AG04450 (cell line): ENCODE measurements at regions not wholly inside any gene's neighbourhood (a gene's known extent, or its start where the extent isn't known, plus 50 kb on each side); places are given as distances from the start of the nearest gene placed in this dataset.

Source experiments
- CTCF ChIA-PET: fragments of 300-600, 350-600 bp; formaldehyde crosslinking; extraction: SDS; loops from one replicate; lab custom pipeline; 2022; ENCODE audit warnings: antibody characterized with exemption, inconsistent platforms; lab: Charles Lee
- POLR2A ChIA-PET: fragments of 350-600 bp; formaldehyde crosslinking; extraction: SDS; loops from one replicate; lab custom pipeline; 2021; ENCODE audit warnings: antibody characterized with exemption, inconsistent platforms; lab: Yijun Ruan, JAX
- DNase-seq: peaks from one replicate; pipeline ENCODE4 v3.0.0-alpha.2; 2011; ENCODE audit warnings: low read depth, low spot score
- H3K27ac ChIP-seq: one replicate; pipeline ENCODE4 v1.5.1; 2012; ENCODE audit warnings: low read depth, low read length, control low read depth
- H3K27me3 ChIP-seq: one replicate; pipeline ENCODE4 v1.6.0; 2012; ENCODE audit warnings: low read length; ENCODE audit not compliant: control insufficient read depth, insufficient read depth
- H3K4me3 ChIP-seq: 2 replicates; pipeline ENCODE4 v1.5.1; 2011; ENCODE audit warnings: mild to moderate bottlenecking, low read depth, low read length, control low read depth
- H3K9me3 ChIP-seq: 2 replicates; pipeline ENCODE4 v1.5.1; 2012; ENCODE audit warnings: low read length; ENCODE audit not compliant: control insufficient read depth, insufficient read depth
- CTCF ChIP-seq: IDR thresholded peaks from 2 replicates; pipeline ENCODE4 v1.5.1; 2011; ENCODE audit warnings: low read depth, low read length, control low read depth, inconsistent platforms

GRCh38 chr2:8133363-8133762 lies 548.5 kb upstream of the ID2 start:
- no peak overlapping the region for H3K4me3 ChIP-seq
- POLR2A ChIA-PET: no interaction called here
- CTCF ChIA-PET: interaction anchor here (0.5 kb wide), 1 partner anchor 930 kb away, joined by 3 read pairs; no protein-coding TSS in a partner anchor
- no peak for DNase-seq
- no peaks in the 10 kb centered on the region; the same call in 1 of the 2 replicates for H3K9me3 ChIP-seq
- H3K27me3 ChIP-seq: no peaks in the 10 kb centered on the region
- TF ChIP-seq CTCF: no peak
- no peak overlapping the region for H3K27ac ChIP-seq

- ChIA-PET POLR2A (no interaction called here), CTCF (no interaction called here)
- Histone ChIP-seq H3K4me3 (no peak overlapping the region), H3K27me3 (no peaks in the 10 kb centered on the region), H3K27ac (no peak overlapping the region), H3K9me3 (no peaks in the 10 kb centered on the region; the same call in 1 of the 2 replicates)
- no peak for TF ChIP-seq CTCF
- DNase-seq: no peak
Observed at GRCh38 chr2:8133913-8134472, 547.9 kb upstream of the ID2 start.

- CTCF ChIA-PET: no interaction called here
- H3K9me3 ChIP-seq: no peaks in the 10 kb centered on the region; the same call in 1 of the 2 replicates
- H3K4me3 ChIP-seq: no peak overlapping the region
- TF ChIP-seq CTCF: no peak
- no peak for DNase-seq
- POLR2A ChIA-PET: no interaction called here
- H3K27me3 ChIP-seq: no peaks in the 10 kb centered on the region
- H3K27ac ChIP-seq: no peak overlapping the region
Observed at GRCh38 chr2:8134473-8134932, 547.4 kb upstream of the ID2 start.

- POLR2A ChIA-PET: no interaction called here
- Histone ChIP-seq H3K9me3 (no peaks in the 10 kb centered on the region; the same call in 1 of the 2 replicates), H3K4me3 (no peak overlapping the region), H3K27ac (no peak overlapping the region), H3K27me3 (no peaks in the 10 kb centered on the region)
- TF ChIP-seq CTCF: no peak
- CTCF ChIA-PET: no interaction called here
- no peak for DNase-seq
Observed at GRCh38 chr2:8134985-8135682, 546.7 kb upstream of the ID2 start.

GRCh38 chr2:8137801-8138200 lies 544.1 kb upstream of the ID2 start:
- no peaks in the 10 kb centered on the region for H3K9me3 ChIP-seq
- CTCF ChIA-PET: no interaction called here
- H3K27ac ChIP-seq: no peak overlapping the region
- H3K27me3 ChIP-seq: no peaks in the 10 kb centered on the region
- POLR2A ChIA-PET: no interaction called here
- H3K4me3 ChIP-seq: no peak overlapping the region
- DNase-seq: no peak
- no peak for TF ChIP-seq CTCF
